Body of pancreas (tissue), 4 donors: ENCODE measurements at regions not wholly inside any gene's neighbourhood (a gene's known extent, or its start where the extent isn't known, plus 50 kb on each side); places are given as distances from the start of the nearest gene placed in this dataset.

Experiments used
- ATAC-seq: fragments of 150-250 bp; one replicate; pipeline ENCODE4 v1.9.1; 2016
- DNase-seq, 4 donors: peaks; one replicate each; pipeline ENCODE4 v3.0.0-alpha.2; 2019
- H3K27ac ChIP-seq, 4 donors: fragments of 200-600 bp; sonication (generic); 1 replicate in 3 of 4; 2 replicates in 1 of 4; pipeline versions ENCODE4 v1.5.1 to v1.6.1; 2016 to 2019; ENCODE audit warnings: mild to moderate bottlenecking in 1 of 4, mixed read lengths in 1 of 4, moderate library complexity in 1 of 4
- H3K27me3 ChIP-seq, 2 donors: fragments of 200-600 bp; sonication (generic); one replicate each; pipeline ENCODE4 v1.6.0; 2016; ENCODE audit warnings: mild to moderate bottlenecking in 1 of 2
- H3K36me3 ChIP-seq, 2 donors: fragments of 200-600 bp; sonication (generic); replicated peaks in 1 of 2; 2 replicates each; pipeline ENCODE4 v1.5.1; 2016; ENCODE audit warnings: low read depth in 2 of 2; ENCODE audit not compliant: insufficient read depth in 1 of 2
- H3K4me1 ChIP-seq: fragments of 200-600 bp; sonication (generic); one replicate; pipeline ENCODE4 v1.6.0; 2016
- H3K4me3 ChIP-seq, 2 donors: fragments of 200-600 bp; sonication (generic); 1 replicate in 1 of 2; 2 replicates in 1 of 2; pipeline ENCODE4 v1.5.1; 2016 to 2019
- H3K9me3 ChIP-seq, 3 donors: fragments of 200-600 bp; sonication (generic); 1 replicate in 2 of 3; 2 replicates in 1 of 3; pipeline ENCODE4 v1.5.1; 2016
- POLR2A ChIP-seq, 3 donors: fragments of 450-650 bp; IDR thresholded peaks; one replicate each; pipeline ENCODE4 v1.6.1; 2016; ENCODE audit warnings: antibody characterized with exemption in 3 of 3, mild to moderate bottlenecking in 2 of 3
- WGBS, 2 donors: methylation state at CpG; one replicate each; pipeline ENCODE4 v1.1.5; 2017; 5-methylcytosine and 5-hydroxymethylcytosine counted together
- intact Hi-C: fragments of 100-400 bp; cut with DNase I; formaldehyde crosslinking; loops from one replicate; pipeline ENCODE4 v1.15.1; 2023
- TF ChIP-seq, protein P1 (sequence below), 7 experiments: fragments of 450-650 bp in 4 of 7; fragments of 200-600 bp in 3 of 7; sonication (generic) in 3 of 7; IDR thresholded peaks; one replicate each; pipeline ENCODE4 v1.5.1; 2016 to 2019; ENCODE audit warnings: antibody characterized with exemption in 7 of 7

- H3K9me3 ChIP-seq = no peaks in the 10 kb centered on the region
- H3K27me3 ChIP-seq = no peaks in the 10 kb centered on the region
- no peaks in the 10 kb centered on the region for H3K36me3 ChIP-seq
- TF ChIP-seq, protein P1, sequence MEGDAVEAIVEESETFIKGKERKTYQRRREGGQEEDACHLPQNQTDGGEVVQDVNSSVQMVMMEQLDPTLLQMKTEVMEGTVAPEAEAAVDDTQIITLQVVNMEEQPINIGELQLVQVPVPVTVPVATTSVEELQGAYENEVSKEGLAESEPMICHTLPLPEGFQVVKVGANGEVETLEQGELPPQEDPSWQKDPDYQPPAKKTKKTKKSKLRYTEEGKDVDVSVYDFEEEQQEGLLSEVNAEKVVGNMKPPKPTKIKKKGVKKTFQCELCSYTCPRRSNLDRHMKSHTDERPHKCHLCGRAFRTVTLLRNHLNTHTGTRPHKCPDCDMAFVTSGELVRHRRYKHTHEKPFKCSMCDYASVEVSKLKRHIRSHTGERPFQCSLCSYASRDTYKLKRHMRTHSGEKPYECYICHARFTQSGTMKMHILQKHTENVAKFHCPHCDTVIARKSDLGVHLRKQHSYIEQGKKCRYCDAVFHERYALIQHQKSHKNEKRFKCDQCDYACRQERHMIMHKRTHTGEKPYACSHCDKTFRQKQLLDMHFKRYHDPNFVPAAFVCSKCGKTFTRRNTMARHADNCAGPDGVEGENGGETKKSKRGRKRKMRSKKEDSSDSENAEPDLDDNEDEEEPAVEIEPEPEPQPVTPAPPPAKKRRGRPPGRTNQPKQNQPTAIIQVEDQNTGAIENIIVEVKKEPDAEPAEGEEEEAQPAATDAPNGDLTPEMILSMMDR (IDR thresholded peaks at IDR 0.05) = no peak
- TF ChIP-seq POLR2A (IDR thresholded peaks at IDR 0.05) = no peak
- no peak overlapping the region for H3K27ac ChIP-seq
- DNase-seq = no peak
- H3K4me3 ChIP-seq = no peak overlapping the region
- 52% methylated on average over 5 of the region's 5 CpGs for WGBS, 2 donors
- no peaks in the 10 kb centered on the region for H3K4me1 ChIP-seq
- ATAC-seq = no peak
- intact Hi-C loops = no loop called here
Observed at GRCh38 chr13:90702050-90702449, 645.4 kb upstream of the MIR17HG start.

DNA sequence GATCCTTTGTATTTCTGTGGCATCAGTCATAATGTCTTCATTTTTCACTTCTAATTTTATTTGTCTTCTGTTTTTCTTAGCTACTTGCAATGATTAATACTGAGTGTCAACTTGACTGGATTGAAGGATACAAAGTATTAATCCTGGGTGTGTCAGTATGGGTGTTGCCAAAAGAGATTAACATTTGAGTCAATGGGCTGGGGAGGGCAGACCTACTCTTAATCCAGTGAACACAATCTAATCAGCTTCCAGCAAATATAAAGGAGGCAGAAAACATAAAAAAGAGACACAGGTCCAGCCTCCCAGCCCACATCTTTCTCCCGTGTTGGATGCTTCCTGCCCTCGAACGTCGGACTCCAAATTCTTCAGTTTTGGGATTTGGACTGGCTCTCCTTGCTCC, 640.9 kb upstream of the MIR17HG start:
- WGBS, 2 donors = 93 to 96% methylated on average over 4 of the region's 4 CpGs

GRCh38 chr13:90708128-90708527, 639.4 kb upstream of the MIR17HG start:
- Histone ChIP-seq H3K27me3 (no peaks in the 10 kb centered on the region), H3K9me3 (no peaks in the 10 kb centered on the region), H3K36me3 (no peaks in the 10 kb centered on the region), H3K27ac (no peak overlapping the region), H3K4me3 (no peak overlapping the region), H3K4me1 (no peaks in the 10 kb centered on the region)
- ATAC-seq (no peak), DNase-seq (no peak)
- no peak for TF ChIP-seq POLR2A (IDR thresholded peaks at IDR 0.05)
- TF ChIP-seq, protein P1 (IDR thresholded peaks at IDR 0.05) = no peak
- WGBS, 2 donors = 92 to 94% methylated on average over 1 of the region's 1 CpG
- intact Hi-C loops = no loop called here

More for the DNA sequence above, 640.9 kb upstream of the MIR17HG start:
- Histone ChIP-seq H3K9me3 (no peaks in the 10 kb centered on the region), H3K27me3 (no peaks in the 10 kb centered on the region), H3K36me3 (no peaks in the 10 kb centered on the region), H3K27ac (no peak overlapping the region), H3K4me1 (no peaks in the 10 kb centered on the region), H3K4me3 (no peak overlapping the region)
- intact Hi-C loops = no loop called here
- no peak for ATAC-seq
- TF ChIP-seq, protein P1 (IDR thresholded peaks at IDR 0.05) = no peak
- TF ChIP-seq POLR2A (IDR thresholded peaks at IDR 0.05) = no peak
- no peak for DNase-seq

DNA sequence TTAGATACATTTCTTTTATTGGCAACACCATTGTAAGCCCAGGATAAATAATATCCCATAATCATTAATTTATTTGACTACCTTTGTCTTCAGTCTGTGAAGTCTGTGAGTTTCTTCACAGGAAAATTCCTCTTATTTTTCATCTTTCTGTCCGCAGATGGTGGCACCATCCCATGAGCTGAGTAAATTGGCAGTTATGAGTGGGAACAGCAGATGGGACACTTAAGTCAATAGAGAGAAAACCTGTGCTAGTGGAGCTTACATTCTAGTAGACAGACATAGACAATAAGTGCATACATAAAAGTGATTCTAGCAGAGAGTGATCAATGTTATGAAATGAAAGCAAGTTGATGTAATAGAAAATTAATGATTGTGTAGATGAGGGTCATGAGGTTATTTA, 638.2 kb upstream of the MIR17HG start:
- intact Hi-C loops = no loop called here
- no peak for DNase-seq
- H3K36me3 ChIP-seq = no peaks in the 10 kb centered on the region
- H3K27me3 ChIP-seq = no peaks in the 10 kb centered on the region
- no peaks in the 10 kb centered on the region for H3K9me3 ChIP-seq
- H3K4me3 ChIP-seq = no peak overlapping the region
- no peaks in the 10 kb centered on the region for H3K4me1 ChIP-seq
- no peak for ATAC-seq
- no peak overlapping the region for H3K27ac ChIP-seq
- no peak for TF ChIP-seq POLR2A (IDR thresholded peaks at IDR 0.05)
- TF ChIP-seq, protein P1 (IDR thresholded peaks at IDR 0.05) = no peak
- WGBS, 2 donors = 85 to 95% methylated on average over 1 of the region's 1 CpG

GRCh38 chr13:90710164-90710759, 637.2 kb upstream of the MIR17HG start:
- intact Hi-C loops = no loop called here

More at GRCh38 chr13:90710164-90710759, 637.2 kb upstream of the MIR17HG start:
- ATAC-seq (no peak), DNase-seq (no peak)
- H3K27me3 ChIP-seq = no peaks in the 10 kb centered on the region
- H3K4me1 ChIP-seq = no peaks in the 10 kb centered on the region
- H3K4me3 ChIP-seq = no peak overlapping the region
- TF ChIP-seq POLR2A (IDR thresholded peaks at IDR 0.05) = no peak
- TF ChIP-seq, protein P1 (IDR thresholded peaks at IDR 0.05) = no peak
- WGBS, 2 donors = 48 to 52% methylated on average over 5 of the region's 5 CpGs
- no peak overlapping the region for H3K27ac ChIP-seq
- no peaks in the 10 kb centered on the region for H3K9me3 ChIP-seq
- no peaks in the 10 kb centered on the region for H3K36me3 ChIP-seq
